NCI-H1092 (cell line): ENCODE measurements at regions not wholly inside any gene's neighbourhood (a gene's known extent, or its start where the extent isn't known, plus 50 kb on each side); places are given as distances from the start of the nearest gene placed in this dataset.

Experiments
- DNase-seq: peaks from one replicate; lab custom pipeline; 2025; lab: John Stamatoyannopoulos, UW

DNA sequence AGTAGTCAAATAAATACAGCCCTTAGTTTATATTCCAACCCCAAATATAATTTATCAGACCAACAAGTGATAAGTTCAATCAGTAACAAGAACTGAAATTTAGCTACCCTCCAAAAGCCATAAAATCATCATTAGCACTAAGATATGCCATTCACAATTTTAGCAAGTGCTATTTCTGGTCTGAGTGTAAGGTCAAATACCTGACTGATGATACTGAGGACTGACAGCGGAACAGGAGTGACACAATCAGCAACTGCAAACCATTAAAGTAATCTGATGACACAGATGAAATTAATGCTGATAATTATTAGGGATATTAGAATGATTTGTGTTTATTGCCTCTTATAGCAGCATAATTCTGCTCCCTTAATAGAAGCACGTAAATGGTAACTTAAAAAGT lies 152.7 kb upstream of the SPHKAP start:
- DNase-seq = no peak

- DNase-seq = no peak
These were observed 147.8 kb upstream of the SPHKAP start for GRCh38 chr2:228329282-228329681.

GRCh38 chr2:228321015-228321414 lies 139.5 kb upstream of the SPHKAP start:
- no peak for DNase-seq

DNA sequence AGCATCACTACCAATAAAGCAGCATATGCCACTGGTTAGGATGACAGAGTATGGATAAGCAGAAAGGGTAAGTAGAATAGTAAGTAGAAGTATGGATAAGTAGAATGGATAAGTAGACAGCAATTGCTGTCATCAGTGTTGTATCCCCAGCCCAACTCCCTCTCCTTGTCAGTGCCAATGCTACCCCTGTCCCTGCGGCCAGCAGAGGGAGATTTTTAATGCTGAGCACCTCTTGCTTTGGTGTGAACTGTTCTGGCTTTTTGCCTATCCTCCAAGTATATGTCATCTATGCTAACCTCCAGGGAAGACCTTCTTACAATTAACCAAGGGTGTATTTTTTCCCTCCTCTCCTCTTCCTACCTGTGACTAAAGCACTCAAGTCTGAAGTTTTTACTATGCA lies 136.7 kb upstream of the SPHKAP start:
- peak; percentile 8 for DNase-seq

DNA sequence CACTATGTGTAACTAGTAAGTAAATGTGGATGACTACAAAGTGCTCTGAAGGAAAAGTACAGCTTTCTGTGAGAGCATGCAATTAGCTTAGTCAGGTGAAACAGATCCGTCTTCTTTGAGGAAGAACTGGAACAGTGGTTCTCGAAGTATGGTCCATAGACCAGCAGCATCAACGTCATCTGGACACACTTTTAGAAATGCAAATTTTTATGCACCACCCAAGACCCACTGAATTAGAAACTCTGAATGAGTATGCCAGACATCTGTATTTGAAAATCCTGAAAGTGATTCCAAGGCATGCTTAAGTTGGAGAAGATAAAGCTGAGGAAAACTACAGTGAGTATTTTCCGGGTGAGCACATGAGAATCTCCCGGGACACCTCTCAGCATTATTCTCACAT lies 130.7 kb upstream of the SPHKAP start:
- no peak for DNase-seq

DNA sequence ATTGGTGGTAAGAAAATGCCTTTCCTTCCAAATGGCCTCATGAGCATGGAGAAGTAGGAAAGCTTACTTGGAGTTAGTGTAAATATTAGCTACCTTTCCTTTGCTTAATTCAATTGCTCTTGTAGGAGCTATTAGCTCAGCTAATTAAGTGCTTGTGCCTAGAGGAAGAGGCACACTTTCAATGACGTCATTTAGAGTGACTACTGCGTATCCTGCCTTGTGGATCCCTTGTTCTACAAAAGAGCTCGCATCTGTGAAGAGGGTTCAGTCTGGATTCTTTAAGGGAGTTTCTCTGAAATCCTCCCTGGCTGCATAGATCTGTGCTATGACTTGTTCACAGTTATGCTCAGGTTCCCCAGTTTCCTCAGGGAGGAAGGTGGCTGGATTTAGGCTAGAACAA lies 122.5 kb upstream of the SPHKAP start:
- no peak for DNase-seq

- no peak for DNase-seq
These were observed 102.1 kb upstream of the SPHKAP start for GRCh38 chr2:228283491-228284171.

- DNase-seq = no peak
These were observed 100.9 kb upstream of the SPHKAP start for GRCh38 chr2:228282376-228282775.

- DNase-seq = no peak
These were observed 91.7 kb upstream of the SPHKAP start for GRCh38 chr2:228273159-228273558.

DNA sequence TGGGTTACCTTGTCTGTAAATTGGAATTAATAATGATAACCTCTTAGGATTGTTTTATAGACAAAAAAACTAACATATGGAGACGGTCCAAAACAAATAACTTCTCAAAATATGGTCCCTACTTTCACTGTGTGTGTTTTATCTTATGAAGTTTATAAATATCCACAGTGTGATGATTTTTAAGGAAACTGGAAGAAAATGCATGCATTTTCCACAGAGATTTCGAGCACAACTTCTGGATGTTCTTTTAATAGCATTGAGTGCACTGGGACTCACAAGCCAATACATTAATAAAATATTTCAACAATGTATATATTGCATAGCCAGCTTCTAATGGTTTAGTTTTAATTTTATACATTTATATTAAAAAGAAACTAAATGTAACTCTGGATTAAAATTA lies 87.9 kb upstream of the SPHKAP start:
- DNase-seq = no peak

GRCh38 chr2:228268756-228269155 lies 87.3 kb upstream of the SPHKAP start:
- peak; percentile 30 for DNase-seq

DNA sequence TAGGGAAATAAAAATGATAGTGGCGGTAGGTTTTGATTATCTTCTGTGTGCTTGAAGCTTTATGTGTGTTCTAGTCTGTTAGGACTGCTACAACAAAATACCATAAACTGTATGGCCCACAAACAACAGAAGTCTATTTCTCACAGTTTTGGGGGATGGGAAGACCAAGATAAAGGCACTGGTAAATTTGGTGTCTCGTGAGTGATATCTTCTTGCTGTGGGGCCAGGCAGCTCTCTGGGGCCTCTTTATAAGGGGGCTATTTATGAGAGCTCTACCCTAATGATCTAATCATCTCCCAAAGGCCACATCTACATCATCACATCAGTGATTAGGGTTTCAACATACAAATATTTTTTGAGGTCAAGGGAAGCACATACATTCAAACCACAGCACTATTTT lies 86.8 kb upstream of the SPHKAP start:
- no peak for DNase-seq

GRCh38 chr2:228263156-228263555 lies 81.7 kb upstream of the SPHKAP start:
- DNase-seq = no peak

GRCh38 chr2:228261546-228261945 lies 80.1 kb upstream of the SPHKAP start:
- DNase-seq = no peak

DNA sequence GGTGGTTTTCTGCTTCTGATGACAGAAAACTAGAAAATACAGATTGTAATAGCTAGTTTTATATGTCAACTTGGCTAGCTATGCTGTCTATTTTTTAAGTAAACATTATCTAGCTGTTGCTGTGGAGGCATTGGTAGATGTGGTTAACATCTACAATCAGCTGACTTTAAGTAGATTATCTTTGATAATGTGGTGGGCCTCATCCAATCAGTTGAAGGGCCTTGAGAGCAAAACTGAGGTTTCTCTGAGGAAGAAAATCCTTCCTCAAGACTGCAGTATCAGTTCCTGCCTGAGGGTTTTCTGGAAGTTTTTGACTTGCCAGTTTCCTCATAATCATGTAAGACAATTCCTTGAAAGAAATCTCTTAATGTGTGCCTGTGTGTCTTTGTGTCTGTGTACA lies 75.9 kb upstream of the SPHKAP start:
- DNase-seq = no peak

- no peak for DNase-seq
These were observed 72.3 kb upstream of the SPHKAP start for GRCh38 chr2:228253752-228254151.

GRCh38 chr2:228247335-228247734 lies 65.8 kb upstream of the SPHKAP start:
- no peak for DNase-seq

DNA sequence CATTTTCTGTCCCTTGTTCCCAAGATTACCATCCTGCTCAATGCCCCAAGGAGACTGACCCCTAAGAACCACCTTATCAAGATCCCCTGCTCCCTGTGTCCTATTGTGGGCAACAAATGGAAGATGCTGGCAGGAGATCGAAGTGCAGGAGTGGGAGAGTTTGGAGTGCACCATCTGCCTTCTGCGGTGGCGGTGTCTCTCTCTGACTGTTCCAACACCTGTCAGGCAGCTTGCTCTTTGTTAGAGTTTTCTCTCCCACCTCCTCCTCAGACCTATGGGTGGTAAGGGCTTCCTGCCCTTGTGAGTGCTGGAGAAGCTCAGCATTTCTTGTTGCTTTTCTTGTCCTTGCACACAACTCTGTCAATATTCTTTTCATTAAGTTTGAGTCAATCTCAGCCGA lies 64.1 kb upstream of the SPHKAP start:
- DNase-seq = no peak

- DNase-seq = no peak
These were observed 61.1 kb upstream of the SPHKAP start for GRCh38 chr2:228242591-228242990.

- no peak for DNase-seq
These were observed 58.5 kb upstream of the SPHKAP start for GRCh38 chr2:228239907-228240561.

DNA sequence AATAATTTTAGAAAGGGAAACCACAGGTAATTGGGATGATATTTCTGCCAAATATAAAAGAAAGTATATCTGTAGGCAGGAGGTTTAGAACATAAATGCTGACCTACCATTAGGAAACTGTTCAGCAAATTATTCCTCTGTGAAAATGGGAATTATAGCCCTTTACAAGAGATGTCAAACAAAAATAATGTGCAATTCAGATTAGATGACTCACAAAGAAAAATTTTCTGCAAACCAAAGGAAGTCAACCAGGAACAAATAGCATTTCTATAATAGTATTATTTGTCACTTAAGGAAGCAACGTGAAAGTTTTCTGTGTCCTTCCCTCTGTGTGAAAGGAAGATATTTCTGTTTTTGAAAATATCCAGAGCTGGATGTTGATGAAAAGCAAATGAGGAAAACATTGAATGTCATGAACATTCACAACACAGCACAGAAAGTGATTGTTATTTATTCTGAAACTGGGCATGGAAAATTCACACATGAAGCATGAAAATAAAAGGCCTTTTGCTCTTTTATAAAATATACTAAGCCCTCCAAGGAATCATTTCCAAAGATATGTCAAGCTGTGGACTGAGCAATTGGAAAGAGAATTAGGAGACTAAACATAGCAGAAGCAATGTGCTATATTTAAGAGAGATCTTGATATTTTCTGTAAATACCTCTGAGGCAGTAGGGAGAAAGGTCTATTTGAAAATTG lies 57.9 kb upstream of the SPHKAP start:
- no peak for DNase-seq
